ENCODE measurements at regions not wholly inside any gene's neighbourhood (a gene's known extent, or its start where the extent isn't known, plus 50 kb on each side); places are given as distances from the start of the nearest gene placed in this dataset.
A peak's percentile ranks its signal among the peaks of the same experiment; 100 is the strongest.

DNA sequence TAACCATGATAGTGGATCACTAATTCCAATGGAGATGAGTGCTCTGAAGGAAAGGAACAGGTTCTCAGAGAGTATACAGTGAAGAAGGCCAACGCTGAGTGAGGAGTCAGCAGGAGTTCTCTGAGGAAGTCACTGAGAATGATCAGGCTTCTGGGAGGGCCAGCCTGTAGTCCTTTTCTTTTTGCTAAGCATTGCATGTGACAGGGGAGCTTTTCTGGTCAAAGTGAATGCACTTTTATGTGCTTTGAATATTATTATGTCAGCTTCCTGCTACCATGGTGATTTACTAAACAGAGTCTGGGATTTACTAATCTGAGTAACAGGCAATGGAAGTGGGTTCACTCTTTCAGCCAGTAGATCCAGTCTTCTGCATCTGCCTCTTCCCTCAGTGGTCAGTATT lies 81.1 kb upstream of the SERP2 start:
- Histone ChIP-seq H3K9me3 (ENCODE audit: insufficient read depth, low read depth, low read length) (no peaks in the 10 kb centered on the region), H3K4me3 (ENCODE audit: low read length, poor library complexity, severe bottlenecking) (no peak overlapping the region), H4K20me1 (ENCODE audit: insufficient read depth, low read length, poor library complexity, severe bottlenecking) (no peaks in the 10 kb centered on the region), H3K36me3 (ENCODE audit: insufficient read depth, low read length) (no peaks in the 10 kb centered on the region), H3K4me1 (ENCODE audit: insufficient read depth, low read length, poor library complexity, severe bottlenecking) (peaks cover 2% of the 10 kb centered on the region), H3K79me2 (ENCODE audit: insufficient read depth, low read length) (no peaks in the 10 kb centered on the region), H3K27me3 (ENCODE audit: insufficient read depth, low read length, poor library complexity, severe bottlenecking) (no peaks in the 10 kb centered on the region), H3F3A (ENCODE audit: low read depth) (no peaks in the 10 kb centered on the region), H3K9ac (ENCODE audit: low read depth, low read length, poor library complexity, severe bottlenecking) (no peak overlapping the region), H3K4me2 (ENCODE audit: low read depth, low read length, poor library complexity, severe bottlenecking) (no peak overlapping the region), H2AFZ (ENCODE audit: low read length) (no peak overlapping the region), H3K9me2 (replicated peaks; ENCODE audit: low read depth, low read length) (no peaks in the 10 kb centered on the region)
- TF ChIP-seq, protein P1, sequence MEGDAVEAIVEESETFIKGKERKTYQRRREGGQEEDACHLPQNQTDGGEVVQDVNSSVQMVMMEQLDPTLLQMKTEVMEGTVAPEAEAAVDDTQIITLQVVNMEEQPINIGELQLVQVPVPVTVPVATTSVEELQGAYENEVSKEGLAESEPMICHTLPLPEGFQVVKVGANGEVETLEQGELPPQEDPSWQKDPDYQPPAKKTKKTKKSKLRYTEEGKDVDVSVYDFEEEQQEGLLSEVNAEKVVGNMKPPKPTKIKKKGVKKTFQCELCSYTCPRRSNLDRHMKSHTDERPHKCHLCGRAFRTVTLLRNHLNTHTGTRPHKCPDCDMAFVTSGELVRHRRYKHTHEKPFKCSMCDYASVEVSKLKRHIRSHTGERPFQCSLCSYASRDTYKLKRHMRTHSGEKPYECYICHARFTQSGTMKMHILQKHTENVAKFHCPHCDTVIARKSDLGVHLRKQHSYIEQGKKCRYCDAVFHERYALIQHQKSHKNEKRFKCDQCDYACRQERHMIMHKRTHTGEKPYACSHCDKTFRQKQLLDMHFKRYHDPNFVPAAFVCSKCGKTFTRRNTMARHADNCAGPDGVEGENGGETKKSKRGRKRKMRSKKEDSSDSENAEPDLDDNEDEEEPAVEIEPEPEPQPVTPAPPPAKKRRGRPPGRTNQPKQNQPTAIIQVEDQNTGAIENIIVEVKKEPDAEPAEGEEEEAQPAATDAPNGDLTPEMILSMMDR (conservative IDR thresholded peaks at IDR 0.05; ENCODE audit: low read length): no peak
- no peak for TF ChIP-seq EZH2phosphoT487 (IDR thresholded peaks at IDR 0.05; ENCODE audit: borderline replicate concordance)

GRCh38 chr13:44293374-44293773 lies 80.2 kb upstream of the SERP2 start:
- Histone ChIP-seq H3K4me2 (ENCODE audit: low read depth, low read length, poor library complexity, severe bottlenecking) (no peak overlapping the region), H2AFZ (ENCODE audit: low read length) (0 out of 2 replicates have a peak overlapping the region, but pooled peaks have one; percentile 6), H3K27me3 (ENCODE audit: insufficient read depth, low read length, poor library complexity, severe bottlenecking) (no peaks in the 10 kb centered on the region)

DNA sequence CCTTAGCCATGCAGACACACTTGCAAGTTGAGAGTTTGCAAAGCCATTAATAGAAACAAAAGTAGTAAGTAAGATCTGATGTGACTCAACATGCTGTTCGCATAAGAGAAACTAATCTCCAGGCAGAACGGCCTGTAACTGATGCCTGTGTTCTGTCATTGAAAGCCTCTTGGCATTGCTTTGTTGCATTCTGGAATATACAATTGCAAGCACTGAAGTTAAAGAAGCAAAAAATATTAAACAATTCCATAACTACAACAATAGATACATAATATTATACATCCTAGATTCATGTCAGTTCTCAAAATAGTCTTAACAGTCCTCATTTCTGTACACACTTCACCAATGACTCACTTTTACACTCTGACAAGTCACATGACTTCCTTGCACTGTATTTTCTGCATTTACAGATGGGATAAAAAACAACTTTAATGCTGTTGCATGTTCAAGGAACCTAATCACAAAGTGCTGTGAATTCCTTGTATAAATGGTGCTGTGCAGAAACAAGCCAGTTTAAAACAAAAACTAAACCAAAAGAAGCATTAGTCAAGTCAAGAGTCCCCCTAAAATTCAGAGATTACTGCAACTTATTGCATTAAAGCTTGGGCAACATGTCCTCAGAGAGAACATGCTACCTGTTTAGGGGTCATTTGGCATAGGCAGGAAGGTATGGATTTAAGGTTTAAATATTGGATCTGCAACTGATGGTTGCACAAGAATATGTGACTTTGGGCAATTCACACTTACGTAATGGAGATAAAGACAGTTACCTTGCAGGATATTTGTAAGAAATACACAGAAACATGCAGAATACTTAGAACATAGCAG lies 79.5 kb upstream of the SERP2 start:
- Histone ChIP-seq H3F3A (ENCODE audit: low read depth) (no peaks in the 10 kb centered on the region), H3K4me3 (ENCODE audit: low read length, poor library complexity, severe bottlenecking) (no peak overlapping the region), H4K20me1 (ENCODE audit: insufficient read depth, low read length, poor library complexity, severe bottlenecking) (no peaks in the 10 kb centered on the region), H3K9ac (ENCODE audit: low read depth, low read length, poor library complexity, severe bottlenecking) (no peak overlapping the region), H3K9me3 (ENCODE audit: insufficient read depth, low read depth, low read length) (no peaks in the 10 kb centered on the region), H3K4me1 (ENCODE audit: insufficient read depth, low read length, poor library complexity, severe bottlenecking) (peaks cover 2% of the 10 kb centered on the region), H3K36me3 (ENCODE audit: insufficient read depth, low read length) (no peaks in the 10 kb centered on the region), H3K79me2 (ENCODE audit: insufficient read depth, low read length) (no peaks in the 10 kb centered on the region), H3K9me2 (replicated peaks; ENCODE audit: low read depth, low read length) (no peaks in the 10 kb centered on the region), H3K4me2 (ENCODE audit: low read depth, low read length, poor library complexity, severe bottlenecking) (no peak overlapping the region), H3K27me3 (ENCODE audit: insufficient read depth, low read length, poor library complexity, severe bottlenecking) (no peaks in the 10 kb centered on the region), H2AFZ (ENCODE audit: low read length) (0 out of 2 replicates have a peak overlapping the region, but pooled peaks have one; percentile 24)
- TF ChIP-seq, protein P1 (conservative IDR thresholded peaks at IDR 0.05; ENCODE audit: low read length): no peak
- TF ChIP-seq EZH2phosphoT487 (IDR thresholded peaks at IDR 0.05; ENCODE audit: borderline replicate concordance): no peak

More at GRCh38 chr13:44293374-44293773, 80.2 kb upstream of the SERP2 start:
- Histone ChIP-seq H3K9me3 (ENCODE audit: insufficient read depth, low read depth, low read length) (no peaks in the 10 kb centered on the region), H3K9me2 (replicated peaks; ENCODE audit: low read depth, low read length) (no peaks in the 10 kb centered on the region), H3F3A (ENCODE audit: low read depth) (no peaks in the 10 kb centered on the region), H3K4me1 (ENCODE audit: insufficient read depth, low read length, poor library complexity, severe bottlenecking) (peaks cover 2% of the 10 kb centered on the region), H3K9ac (ENCODE audit: low read depth, low read length, poor library complexity, severe bottlenecking) (no peak overlapping the region), H4K20me1 (ENCODE audit: insufficient read depth, low read length, poor library complexity, severe bottlenecking) (no peaks in the 10 kb centered on the region), H3K36me3 (ENCODE audit: insufficient read depth, low read length) (no peaks in the 10 kb centered on the region), H3K79me2 (ENCODE audit: insufficient read depth, low read length) (no peaks in the 10 kb centered on the region), H3K4me3 (ENCODE audit: low read length, poor library complexity, severe bottlenecking) (no peak overlapping the region)
- TF ChIP-seq, protein P1 (conservative IDR thresholded peaks at IDR 0.05; ENCODE audit: low read length): no peak
- TF ChIP-seq EZH2phosphoT487 (IDR thresholded peaks at IDR 0.05; ENCODE audit: borderline replicate concordance): no peak
